IMR-90 (cell line): ENCODE measurements at regions not wholly inside any gene's neighbourhood (a gene's known extent, or its start where the extent isn't known, plus 50 kb on each side); places are given as distances from the start of the nearest gene placed in this dataset.

Source experiments
- ATAC-seq: fragments of 200-7000 bp; cut with Tn5 transposase; 2 replicates; pipeline ENCODE4 v1.9.1; 2020; ENCODE audit warnings: low read depth, mild to moderate bottlenecking, moderate library complexity
- BruUV-seq: library from RNA; stranded (reverse); fragments of 400-500 nt; replicated peaks from 2 replicates; lab custom pipeline; 2021; lab: Mats Ljungman, UMichigan
- CTCF ChIA-PET: fragments of 300-600 bp; formaldehyde crosslinking; extraction: SDS; loops from one replicate; lab custom pipeline; 2021; ENCODE audit warnings: antibody characterized with exemption; lab: Yijun Ruan, JAX
- POLR2A ChIA-PET: fragments of 300-600 bp; sonication (Branson Sonifier 250); formaldehyde crosslinking; loops from one replicate; lab custom pipeline; 2022; ENCODE audit warnings: antibody characterized with exemption; ENCODE audit not compliant: unreplicated experiment; lab: Charles Lee
- DNase-seq: peaks from one replicate; pipeline ENCODE4 v3.0.0; 2013
- H2AFZ ChIP-seq: replicated peaks from 2 replicates; pipeline ENCODE3; 2013; ENCODE audit warnings: low read length, mild to moderate bottlenecking; ENCODE audit not compliant: poor library complexity
- H2AK5ac ChIP-seq: 2 replicates; pipeline ENCODE4 v1.6.1; 2013; ENCODE audit warnings: low read depth, low read length, inconsistent platforms
- H2AK9ac ChIP-seq: replicated peaks from 2 replicates; pipeline ENCODE3; 2013; ENCODE audit warnings: mild to moderate bottlenecking, low read depth, low read length, moderate library complexity; ENCODE audit not compliant: poor library complexity
- H2BK120ac ChIP-seq: 2 replicates; pipeline ENCODE4 v1.6.1; 2013; ENCODE audit warnings: low read depth, low read length, inconsistent platforms
- H2BK15ac ChIP-seq: 3 replicates; pipeline ENCODE4 v1.6.1; 2013; ENCODE audit warnings: low read depth, low read length, inconsistent platforms
- H2BK20ac ChIP-seq: 2 replicates; pipeline ENCODE4 v1.6.1; 2013; ENCODE audit warnings: low read depth, mild to moderate bottlenecking, inconsistent platforms, low read length, moderate library complexity
- H2BK5ac ChIP-seq: 2 replicates; pipeline ENCODE4 v1.6.1; 2013; ENCODE audit warnings: mild to moderate bottlenecking, low read depth, low read length, inconsistent platforms; ENCODE audit not compliant: poor library complexity, severe bottlenecking
- H3K14ac ChIP-seq: replicated peaks from 2 replicates; pipeline ENCODE4 v1.6.1; 2013; ENCODE audit warnings: low read depth, low read length, inconsistent platforms
- H3K18ac ChIP-seq: 2 replicates; pipeline ENCODE4 v1.6.1; 2013; ENCODE audit warnings: low read depth, low read length, control low read depth
- H3K23ac ChIP-seq: 2 replicates; pipeline ENCODE4 v1.6.1; 2013; ENCODE audit warnings: low read depth, low read length, inconsistent platforms
- H3K27ac ChIP-seq: 2 replicates; pipeline ENCODE4 v1.5.1; 2013; ENCODE audit warnings: mild to moderate bottlenecking, control low read depth, low read length; ENCODE audit not compliant: insufficient read depth
- H3K27me3 ChIP-seq: 2 replicates; pipeline ENCODE4 v1.6.1; 2013; ENCODE audit warnings: low read length; ENCODE audit not compliant: control insufficient read depth, insufficient read depth
- H3K36me3 ChIP-seq: 2 replicates; pipeline ENCODE4 v1.6.1; 2013; ENCODE audit warnings: low read length, mixed read lengths; ENCODE audit not compliant: control insufficient read depth, insufficient read depth
- H3K4ac ChIP-seq: 2 replicates; pipeline ENCODE4 v1.6.1; 2013; ENCODE audit warnings: low read depth, low read length, inconsistent platforms
- H3K4me1 ChIP-seq: 2 replicates; pipeline ENCODE4 v1.6.1; 2013; ENCODE audit warnings: low read length, mixed read lengths; ENCODE audit not compliant: control insufficient read depth, insufficient read depth
- H3K4me2 ChIP-seq: 2 replicates; pipeline ENCODE4 v1.6.1; 2013; ENCODE audit warnings: low read depth, mild to moderate bottlenecking, control low read depth, low read length, moderate library complexity
- H3K4me3 ChIP-seq: 2 replicates; pipeline ENCODE4 v1.5.1; 2013; ENCODE audit warnings: low read depth, mild to moderate bottlenecking, control low read depth, low read length, moderate library complexity; ENCODE audit not compliant: insufficient read depth
- H3K56ac ChIP-seq: 2 replicates; pipeline ENCODE4 v1.6.1; 2013; ENCODE audit warnings: low read length, inconsistent platforms; ENCODE audit not compliant: insufficient read depth; ENCODE audit errors: extremely low read depth
- H3K79me1 ChIP-seq, 2 experiments: 2 replicates each; pipeline ENCODE4 v1.6.1; 2013; ENCODE audit warnings: low read length in 2 of 2, inconsistent platforms in 1 of 2, low read depth in 1 of 2
- H3K9ac ChIP-seq: 2 replicates; pipeline ENCODE4 v1.6.1; 2013; ENCODE audit warnings: low read depth, low read length, control low read depth
- H3K9me1 ChIP-seq: 2 replicates; pipeline ENCODE4 v1.6.1; 2013; ENCODE audit warnings: low read length, inconsistent platforms; ENCODE audit not compliant: insufficient read depth
- H3K9me3 ChIP-seq: 2 replicates; pipeline ENCODE4 v1.6.1; 2013; ENCODE audit warnings: low read length; ENCODE audit not compliant: control insufficient read depth, insufficient read depth
- H4K20me1 ChIP-seq: 2 replicates; pipeline ENCODE4 v1.6.1; 2013; ENCODE audit warnings: low read length, inconsistent platforms; ENCODE audit not compliant: insufficient read depth
- H4K5ac ChIP-seq: 2 replicates; pipeline ENCODE4 v1.6.1; 2013; ENCODE audit warnings: mild to moderate bottlenecking, low read depth, low read length, control low read depth
- H4K8ac ChIP-seq, 2 experiments: 2 replicates each; pipeline ENCODE4 v1.6.1; 2013; ENCODE audit warnings: low read depth in 2 of 2, low read length in 2 of 2, control low read depth in 1 of 2, inconsistent platforms in 1 of 2
- H4K91ac ChIP-seq: 2 replicates; pipeline ENCODE4 v1.6.1; 2013; ENCODE audit warnings: low read depth, low read length, inconsistent platforms; ENCODE audit not compliant: insufficient read depth
- BHLHE40 ChIP-seq: fragments of 150-350 bp; IDR thresholded peaks from 2 replicates; pipeline ENCODE4 v1.6.1; 2016; ENCODE audit warnings: mild to moderate bottlenecking, low read depth, low read length
- CEBPB ChIP-seq: IDR thresholded peaks from 2 replicates; pipeline ENCODE4 v1.6.1; 2012; ENCODE audit warnings: low read depth, low read length, improper control_type of control experiment
- CHD1 ChIP-seq: IDR thresholded peaks from 2 replicates; pipeline ENCODE4 v1.6.1; 2012; ENCODE audit warnings: low read depth, low read length, improper control_type of control experiment
- ELK1 ChIP-seq: fragments of 150-350 bp; IDR thresholded peaks from 2 replicates; pipeline ENCODE4 v1.6.1; 2016; ENCODE audit warnings: low read depth, mild to moderate bottlenecking, low read length, moderate library complexity, borderline replicate concordance
- FOS ChIP-seq: fragments of 150-350 bp; IDR thresholded peaks from 2 replicates; pipeline ENCODE4 v1.6.1; 2016; ENCODE audit warnings: low read depth, low read length
- MAFK ChIP-seq: IDR thresholded peaks from 2 replicates; pipeline ENCODE4 v1.6.1; 2012; ENCODE audit warnings: low read depth, low read length, improper control_type of control experiment
- MAZ ChIP-seq: IDR thresholded peaks from 2 replicates; pipeline ENCODE4 v1.6.1; 2012; ENCODE audit warnings: low read depth, mild to moderate bottlenecking, low read length, improper control_type of control experiment, moderate library complexity, borderline replicate concordance
- MXI1 ChIP-seq: IDR thresholded peaks from 2 replicates; pipeline ENCODE4 v1.6.1; 2012; ENCODE audit warnings: low read depth, mild to moderate bottlenecking, low read length, moderate library complexity, borderline replicate concordance
- NFE2L2 ChIP-seq: fragments of 150-350 bp; IDR thresholded peaks from 2 replicates; pipeline ENCODE4 v1.6.1; 2016; ENCODE audit warnings: low read depth, mild to moderate bottlenecking, low read length
- POLR2A ChIP-seq: IDR thresholded peaks from 2 replicates; pipeline ENCODE4 v1.6.1; 2012; ENCODE audit warnings: mild to moderate bottlenecking, low read depth, low read length
- RAD21 ChIP-seq: IDR thresholded peaks from 2 replicates; pipeline ENCODE4 v1.6.1; 2012; ENCODE audit warnings: low read length, improper control_type of control experiment
- RCOR1 ChIP-seq: IDR thresholded peaks from 2 replicates; pipeline ENCODE4 v1.6.1; 2012; ENCODE audit warnings: mild to moderate bottlenecking, low read length, improper control_type of control experiment; ENCODE audit not compliant: insufficient replicate concordance
- RFX5 ChIP-seq: IDR thresholded peaks from 2 replicates; pipeline ENCODE4 v1.8.0; 2012; ENCODE audit warnings: low read depth, mild to moderate bottlenecking, low read length, moderate library complexity
- SMC3 ChIP-seq: fragments of 150-350 bp; IDR thresholded peaks from 2 replicates; pipeline ENCODE4 v1.6.1; 2016; ENCODE audit warnings: low read depth, mild to moderate bottlenecking, antibody characterized with exemption, low read length, moderate library complexity
- USF2 ChIP-seq: fragments of 150-350 bp; IDR thresholded peaks from 2 replicates; pipeline ENCODE4 v1.6.1; 2017; ENCODE audit warnings: mild to moderate bottlenecking, antibody characterized with exemption, low read length, low read depth
- WGBS, 2 experiments: methylation state at CpG; one replicate each; pipeline versions ENCODE4 v1.1.5 to v1.1.7; 2013; ENCODE audit warnings: missing lambda C conversion rate in 2 of 2; ENCODE audit not compliant: insufficient read length in 1 of 2; ENCODE audit errors: extremely low coverage in 2 of 2; 5-methylcytosine and 5-hydroxymethylcytosine counted together
- dilution Hi-C: fragments of 300-500 bp; cut with HindIII; formaldehyde crosslinking; loops from one replicate; pipeline ENCODE4 v1.14.3; 2018; ENCODE audit warnings: low sequenced_read_pairs; ENCODE audit not compliant: unreplicated experiment
- in situ Hi-C: fragments of 300-500 bp; cut with MboI; formaldehyde crosslinking; loops from 3 replicates; pipeline ENCODE4 v1.14.3; 2019; ENCODE audit warnings: low sequenced_read_pairs, inconsistent platforms, mixed read lengths
- intact Hi-C: fragments of 100-400 bp; cut with micrococcal nuclease; formaldehyde crosslinking; loops from 2 replicates; pipeline ENCODE4 v1.10.0; 2022
- TF ChIP-seq, protein P1 (sequence below): conservative IDR thresholded peaks from 2 replicates; pipeline ENCODE4 v1.5.1; 2012; ENCODE audit warnings: mild to moderate bottlenecking, low read depth, low read length, improper control_type of control experiment

GRCh38 chr6:98056955-98057354, 773.9 kb upstream of the MMS22L start:
- TF ChIP-seq BHLHE40 (no peak), CHD1 (no peak), RCOR1 (no peak), SMC3 (no peak), RAD21 (no peak), MAFK (no peak), ELK1 (no peak), FOS (no peak), NFE2L2 (no peak), MXI1 (no peak), USF2 (no peak), POLR2A (no peak), CEBPB (no peak), MAZ (no peak), RFX5 (no peak)
- TF ChIP-seq, protein P1, sequence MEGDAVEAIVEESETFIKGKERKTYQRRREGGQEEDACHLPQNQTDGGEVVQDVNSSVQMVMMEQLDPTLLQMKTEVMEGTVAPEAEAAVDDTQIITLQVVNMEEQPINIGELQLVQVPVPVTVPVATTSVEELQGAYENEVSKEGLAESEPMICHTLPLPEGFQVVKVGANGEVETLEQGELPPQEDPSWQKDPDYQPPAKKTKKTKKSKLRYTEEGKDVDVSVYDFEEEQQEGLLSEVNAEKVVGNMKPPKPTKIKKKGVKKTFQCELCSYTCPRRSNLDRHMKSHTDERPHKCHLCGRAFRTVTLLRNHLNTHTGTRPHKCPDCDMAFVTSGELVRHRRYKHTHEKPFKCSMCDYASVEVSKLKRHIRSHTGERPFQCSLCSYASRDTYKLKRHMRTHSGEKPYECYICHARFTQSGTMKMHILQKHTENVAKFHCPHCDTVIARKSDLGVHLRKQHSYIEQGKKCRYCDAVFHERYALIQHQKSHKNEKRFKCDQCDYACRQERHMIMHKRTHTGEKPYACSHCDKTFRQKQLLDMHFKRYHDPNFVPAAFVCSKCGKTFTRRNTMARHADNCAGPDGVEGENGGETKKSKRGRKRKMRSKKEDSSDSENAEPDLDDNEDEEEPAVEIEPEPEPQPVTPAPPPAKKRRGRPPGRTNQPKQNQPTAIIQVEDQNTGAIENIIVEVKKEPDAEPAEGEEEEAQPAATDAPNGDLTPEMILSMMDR, result no peak
- H3K56ac ChIP-seq, result no peak overlapping the region
- ATAC-seq (no peak), DNase-seq (no peak)
- H3K4ac ChIP-seq, result no peak overlapping the region
- no peak overlapping the region for H2BK5ac ChIP-seq
- no peak overlapping the region for H2AFZ ChIP-seq
- in situ Hi-C loops (no loop called here), intact Hi-C loops (loop anchor here (10.0 kb wide), 1 partner anchor 1058 kb away; no protein-coding TSS in a partner anchor), dilution Hi-C loops (no loop called here)
- H4K20me1 ChIP-seq, result no peaks in the 10 kb centered on the region
- POLR2A ChIA-PET, result no interaction called here
- no peaks in the 10 kb centered on the region for H3K79me1 ChIP-seq
- CTCF ChIA-PET, result no interaction called here
- WGBS, 2 experiments, result no CpG with 5 or more reads among the region's 5 CpGs
- H2AK5ac ChIP-seq, result no peak overlapping the region
- no TSS peak for BruUV-seq
- H4K91ac ChIP-seq, result no peak overlapping the region
- no peaks in the 10 kb centered on the region for H3K27me3 ChIP-seq
- no peak overlapping the region for H2AK9ac ChIP-seq
- H3K4me3 ChIP-seq, result no peak overlapping the region
- H4K8ac ChIP-seq, result no peak overlapping the region
- H3K27ac ChIP-seq, result no peak overlapping the region
- H4K5ac ChIP-seq, result no peak overlapping the region
- H3K9ac ChIP-seq, result no peak overlapping the region
- no peak overlapping the region for H2BK20ac ChIP-seq
- no peak overlapping the region for H3K18ac ChIP-seq
- H3K9me3 ChIP-seq, result peaks cover 2% of the 10 kb centered on the region; the same call in 1 of the 2 replicates
- H3K4me1 ChIP-seq, result no peaks in the 10 kb centered on the region
- no peaks in the 10 kb centered on the region for H3K36me3 ChIP-seq
- no peak overlapping the region for H3K14ac ChIP-seq
- no peaks in the 10 kb centered on the region for H3K9me1 ChIP-seq
- H2BK15ac ChIP-seq, result no peak overlapping the region
- H2BK120ac ChIP-seq, result no peak overlapping the region
- H3K23ac ChIP-seq, result no peak overlapping the region
- H3K4me2 ChIP-seq, result no peak overlapping the region
